ENCODE measurements at regions not wholly inside any gene's neighbourhood (a gene's known extent, or its start where the extent isn't known, plus 50 kb on each side); places are given as distances from the start of the nearest gene placed in this dataset.

- Histone ChIP-seq H2AFZ (ENCODE audit: insufficient read depth, low read depth, low read length, poor library complexity, severe bottlenecking) (no peak overlapping the region), H3K4me2 (replicated peaks; ENCODE audit: extremely low read depth, low read length, poor library complexity, severe bottlenecking) (no peak overlapping the region), H3K79me2 (ENCODE audit: insufficient read depth, low read length) (no peaks in the 10 kb centered on the region), H4K20me1 (ENCODE audit: insufficient read depth, low read length) (no peaks in the 10 kb centered on the region), H3K27ac (ENCODE audit: low read depth in 1 of 2, low read length in 2 of 2) (no peak overlapping the region), H3K27me3 (ENCODE audit: control insufficient read depth in 2 of 2, insufficient read depth in 2 of 2, low read length in 2 of 2) (no peaks in the 10 kb centered on the region), H3K9ac (ENCODE audit: insufficient read depth, low read length, poor library complexity, severe bottlenecking) (no peak overlapping the region), H3K4me1 (ENCODE audit: control insufficient read depth in 1 of 2, insufficient read depth in 2 of 2, low read length in 2 of 2) (no peaks in the 10 kb centered on the region), H3K36me3 (replicated peaks in 1 of 2; ENCODE audit: control insufficient read depth in 1 of 2, insufficient read depth in 2 of 2, low read length in 2 of 2) (no peaks in the 10 kb centered on the region), H3K9me3 (replicated peaks in 1 of 2; ENCODE audit: control insufficient read depth in 1 of 2, insufficient read depth in 1 of 2, low read length in 2 of 2) (peaks cover 0 to under 1% of the 10 kb centered on the region in 2 donors), H3K4me3 (replicated peaks in 1 of 3; ENCODE audit: low read depth in 2 of 3, low read length in 3 of 3) (no peak overlapping the region)
- H3K9me3 Mint-ChIP-seq, result peaks cover 0 to 13% (median 2%) of the 10 kb centered on the region in 7 donors
- no peak for DNase-seq
- no peaks in the 10 kb centered on the region for H3K27me3 Mint-ChIP-seq (ENCODE audit: low read depth in 3 of 3)
- no peak overlapping the region for H3K27ac Mint-ChIP-seq
- H3K36me3 Mint-ChIP-seq, result no peaks in the 10 kb centered on the region
- TF ChIP-seq CTCF (IDR thresholded peaks at IDR 0.05), result no peak
- H3K4me3 Mint-ChIP-seq, result no peak overlapping the region
- no CpG with 5 or more reads among the region's 3 CpGs for WGBS (ENCODE audit: insufficient coverage)
- intact Hi-C loops (cut with micrococcal nuclease), result no loop called here
- H3K4me1 Mint-ChIP-seq, result no peaks in the 10 kb centered on the region
Measured at GRCh38 chr12:74043343-74043742, 494.3 kb upstream of the ATXN7L3B start.

- H3K27ac ChIP-seq (ENCODE audit: low read depth in 1 of 2, low read length in 2 of 2), result no peak overlapping the region
- peaks cover 0 to 2% (median 0%) of the 10 kb centered on the region in 7 donors for H3K9me3 Mint-ChIP-seq
- no peak for TF ChIP-seq CTCF (IDR thresholded peaks at IDR 0.05)
- H3K9me3 ChIP-seq (replicated peaks in 1 of 2; ENCODE audit: control insufficient read depth in 1 of 2, insufficient read depth in 1 of 2, low read length in 2 of 2), result no peaks in the 10 kb centered on the region
- H3K36me3 ChIP-seq (replicated peaks in 1 of 2; ENCODE audit: control insufficient read depth in 1 of 2, insufficient read depth in 2 of 2, low read length in 2 of 2), result no peaks in the 10 kb centered on the region
- whole genome bisulfite sequencing (ENCODE audit: insufficient coverage), result no CpG with 5 or more reads among the region's 3 CpGs
- no peak overlapping the region for H3K4me3 Mint-ChIP-seq
- H3K27ac Mint-ChIP-seq, result no peak overlapping the region
- DNase-seq, result no peak
- H3K9ac ChIP-seq (ENCODE audit: insufficient read depth, low read length, poor library complexity, severe bottlenecking), result no peak overlapping the region
- no peak overlapping the region for H3K4me3 ChIP-seq (replicated peaks in 1 of 3; ENCODE audit: low read depth in 2 of 3, low read length in 3 of 3)
- no peaks in the 10 kb centered on the region for H4K20me1 ChIP-seq (ENCODE audit: insufficient read depth, low read length)
- no peaks in the 10 kb centered on the region for H3K79me2 ChIP-seq (ENCODE audit: insufficient read depth, low read length)
- no peaks in the 10 kb centered on the region for H3K27me3 Mint-ChIP-seq (ENCODE audit: low read depth in 3 of 3)
- H3K4me1 ChIP-seq (ENCODE audit: control insufficient read depth in 1 of 2, insufficient read depth in 2 of 2, low read length in 2 of 2), result no peaks in the 10 kb centered on the region
- intact Hi-C loops (cut with micrococcal nuclease), result no loop called here
- H2AFZ ChIP-seq (ENCODE audit: insufficient read depth, low read depth, low read length, poor library complexity, severe bottlenecking), result no peak overlapping the region
- no peaks in the 10 kb centered on the region for H3K36me3 Mint-ChIP-seq
- no peak overlapping the region for H3K4me2 ChIP-seq (replicated peaks; ENCODE audit: extremely low read depth, low read length, poor library complexity, severe bottlenecking)
- no peaks in the 10 kb centered on the region for H3K27me3 ChIP-seq (ENCODE audit: control insufficient read depth in 2 of 2, insufficient read depth in 2 of 2, low read length in 2 of 2)
- no peaks in the 10 kb centered on the region for H3K4me1 Mint-ChIP-seq
Measured at GRCh38 chr12:74049348-74049747, 488.3 kb upstream of the ATXN7L3B start.

Measured in CD14-positive monocyte (primary cell).